Activated CD4-positive, alpha-beta T cell treated with anti-CD3 and anti-CD28 coated beads, Interleukin-2, Interleukin-6, amounts not matched to agents 100 ng/mL and 50 ng/mL, durations not matched to agents 16 hours and 8 hours (primary cell): ENCODE measurements at regions not wholly inside any gene's neighbourhood (a gene's known extent, or its start where the extent isn't known, plus 50 kb on each side); places are given as distances from the start of the nearest gene placed in this dataset.
"Not testable (repeated sequence)": the region's sequence is repeated elsewhere in the genome, so short reads cannot be mapped to it uniquely, and the experiment has no call there.

ENCODE experiments used
- DNase-seq: peaks from one replicate; pipeline ENCODE4 v3.0.0-alpha.2; 2020

DNA sequence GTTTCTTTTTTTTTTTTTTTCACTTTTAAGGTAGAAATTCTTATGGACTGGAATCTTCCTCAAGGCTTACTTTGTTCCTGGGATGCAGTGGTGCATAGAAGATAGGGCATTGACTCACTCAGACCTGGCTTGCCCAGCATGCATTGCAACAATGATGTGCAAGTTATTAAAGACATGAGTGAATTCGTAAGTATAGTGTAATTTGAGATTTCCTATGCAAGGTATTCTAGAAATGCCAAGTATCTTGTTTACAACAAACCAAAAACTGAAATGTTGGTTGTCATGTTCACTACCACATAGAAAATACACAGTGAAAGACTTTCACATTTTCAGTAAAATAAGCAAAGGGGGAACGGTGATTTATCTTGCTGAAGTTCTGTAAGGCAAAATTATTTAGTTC, 56.5 kb upstream of the FNDC3B start:
- DNase-seq = no peak

GRCh38 chr3:171983685-171984084, 55.7 kb upstream of the FNDC3B start:
- not testable (repeated sequence) for DNase-seq

DNA sequence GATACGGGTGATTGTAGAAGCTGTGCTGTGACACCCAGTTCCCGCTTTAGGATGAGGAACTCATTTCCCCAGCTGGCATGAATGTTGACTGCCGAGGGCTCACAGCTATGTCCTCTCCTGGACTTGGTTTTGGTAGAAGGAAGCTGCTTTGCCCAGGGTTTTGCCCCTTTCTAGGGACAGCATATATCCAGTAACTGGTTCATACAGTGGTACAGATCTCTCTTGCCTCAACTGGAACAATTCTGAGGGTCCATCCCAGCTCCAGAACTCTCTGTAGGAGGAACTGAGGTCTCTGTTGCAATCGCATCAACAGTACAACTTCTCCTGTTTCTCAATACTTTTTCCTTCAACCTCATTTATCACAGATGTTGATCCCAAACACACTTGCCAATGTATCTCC, 54.5 kb upstream of the FNDC3B start:
- no peak for DNase-seq

- no peak for DNase-seq
Measured at GRCh38 chr3:171986176-171986575, 53.2 kb upstream of the FNDC3B start.

DNA sequence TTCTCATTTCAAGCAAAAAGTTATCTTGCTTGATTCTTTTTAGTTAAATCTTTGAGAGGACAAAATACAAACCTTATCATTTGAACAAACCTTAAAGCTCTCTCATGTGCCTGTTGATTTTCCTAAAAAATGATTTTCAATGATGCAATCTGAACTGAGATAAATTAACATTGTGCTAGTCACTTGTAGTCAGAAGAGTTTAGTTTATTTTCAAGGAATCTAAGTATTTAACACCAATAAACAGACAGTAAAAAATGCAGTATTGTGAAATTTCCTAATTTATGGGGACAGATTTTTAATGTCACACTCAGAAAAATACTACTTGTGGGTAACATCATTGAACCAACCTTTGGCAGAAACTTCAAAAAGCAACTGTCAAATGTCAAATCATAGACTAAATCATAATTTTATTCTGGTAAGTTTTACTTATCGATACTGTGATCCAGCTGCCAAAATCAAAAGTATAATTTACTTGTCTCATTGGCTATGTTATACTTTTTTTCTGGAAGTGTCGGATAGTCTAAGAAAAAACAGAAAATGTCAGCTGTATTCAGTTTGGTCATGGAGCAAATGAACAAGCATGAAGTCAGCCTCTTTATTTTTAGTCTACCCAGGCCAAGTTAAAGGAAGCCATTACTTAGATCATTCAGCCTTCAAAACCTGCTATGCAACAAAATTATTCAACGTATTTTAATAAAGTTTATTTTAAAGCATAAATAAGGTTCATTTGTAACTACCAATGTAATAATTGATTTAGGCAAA, 52.4 kb upstream of the FNDC3B start:
- no peak for DNase-seq
